Liver (tissue), 3 donors: ENCODE measurements at regions not wholly inside any gene's neighbourhood (a gene's known extent, or its start where the extent isn't known, plus 50 kb on each side); places are given as distances from the start of the nearest gene placed in this dataset.

Source experiments
- GABPA ChIP-seq, 2 donors: IDR thresholded peaks in 1 of 2; conservative IDR thresholded peaks in 1 of 2; 2 replicates each; pipeline ENCODE4 v1.6.1; 2016; ENCODE audit warnings: antibody characterized with exemption in 2 of 2, mild to moderate bottlenecking in 1 of 2, moderate library complexity in 1 of 2
- JUND ChIP-seq, 2 donors: IDR thresholded peaks; 2 replicates each; pipeline ENCODE4 v1.6.1; 2016; ENCODE audit warnings: antibody characterized with exemption in 2 of 2
- RAD21 ChIP-seq, 2 donors: IDR thresholded peaks; 2 replicates each; pipeline ENCODE4 v1.6.1; 2016; ENCODE audit warnings: antibody characterized with exemption in 2 of 2, mild to moderate bottlenecking in 2 of 2
- SP1 ChIP-seq: IDR thresholded peaks from 2 replicates; pipeline ENCODE4 v1.6.1; 2018; ENCODE audit warnings: antibody characterized with exemption, mild to moderate bottlenecking
- TF ChIP-seq, protein P1 (sequence below): fragments of 150-350 bp; IDR thresholded peaks from 2 replicates; pipeline ENCODE4 v1.5.1; 2017; ENCODE audit warnings: improper control_type of control experiment, low read depth, low read length; ENCODE audit not compliant: missing input control
- TF ChIP-seq, protein P2 (sequence below): IDR thresholded peaks from 2 replicates; pipeline ENCODE4 v1.6.1; 2016; ENCODE audit warnings: antibody characterized with exemption, mild to moderate bottlenecking
- donor health status: healthy.
- donor health status: healthy.

DNA sequence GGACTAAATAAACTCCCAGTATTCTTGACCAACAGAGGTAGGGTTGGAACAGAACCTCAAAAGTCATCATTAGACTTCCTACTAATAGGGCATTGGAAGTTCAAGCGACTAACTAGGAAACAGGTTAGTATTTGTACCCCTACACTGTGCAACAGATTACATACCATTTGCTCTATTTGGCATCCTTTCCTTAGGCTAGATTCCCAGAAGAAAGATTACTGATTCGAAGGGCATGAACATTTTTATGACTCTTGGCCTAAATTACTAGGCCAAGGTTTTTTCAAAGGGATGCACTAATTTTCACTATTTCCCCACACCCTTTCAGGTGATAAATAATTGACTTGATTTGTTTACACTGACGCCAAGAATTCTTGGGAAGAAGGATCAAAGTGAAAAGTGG lies 104.8 kb upstream of the CYP1B1 start:
- TF ChIP-seq, protein P1, sequence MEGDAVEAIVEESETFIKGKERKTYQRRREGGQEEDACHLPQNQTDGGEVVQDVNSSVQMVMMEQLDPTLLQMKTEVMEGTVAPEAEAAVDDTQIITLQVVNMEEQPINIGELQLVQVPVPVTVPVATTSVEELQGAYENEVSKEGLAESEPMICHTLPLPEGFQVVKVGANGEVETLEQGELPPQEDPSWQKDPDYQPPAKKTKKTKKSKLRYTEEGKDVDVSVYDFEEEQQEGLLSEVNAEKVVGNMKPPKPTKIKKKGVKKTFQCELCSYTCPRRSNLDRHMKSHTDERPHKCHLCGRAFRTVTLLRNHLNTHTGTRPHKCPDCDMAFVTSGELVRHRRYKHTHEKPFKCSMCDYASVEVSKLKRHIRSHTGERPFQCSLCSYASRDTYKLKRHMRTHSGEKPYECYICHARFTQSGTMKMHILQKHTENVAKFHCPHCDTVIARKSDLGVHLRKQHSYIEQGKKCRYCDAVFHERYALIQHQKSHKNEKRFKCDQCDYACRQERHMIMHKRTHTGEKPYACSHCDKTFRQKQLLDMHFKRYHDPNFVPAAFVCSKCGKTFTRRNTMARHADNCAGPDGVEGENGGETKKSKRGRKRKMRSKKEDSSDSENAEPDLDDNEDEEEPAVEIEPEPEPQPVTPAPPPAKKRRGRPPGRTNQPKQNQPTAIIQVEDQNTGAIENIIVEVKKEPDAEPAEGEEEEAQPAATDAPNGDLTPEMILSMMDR, result no peak
- TF ChIP-seq GABPA (IDR thresholded peaks at IDR 0.05 in 1 of 2, conservative IDR thresholded peaks at IDR 0.05 in 1 of 2), result no peak
- TF ChIP-seq, protein P2, sequence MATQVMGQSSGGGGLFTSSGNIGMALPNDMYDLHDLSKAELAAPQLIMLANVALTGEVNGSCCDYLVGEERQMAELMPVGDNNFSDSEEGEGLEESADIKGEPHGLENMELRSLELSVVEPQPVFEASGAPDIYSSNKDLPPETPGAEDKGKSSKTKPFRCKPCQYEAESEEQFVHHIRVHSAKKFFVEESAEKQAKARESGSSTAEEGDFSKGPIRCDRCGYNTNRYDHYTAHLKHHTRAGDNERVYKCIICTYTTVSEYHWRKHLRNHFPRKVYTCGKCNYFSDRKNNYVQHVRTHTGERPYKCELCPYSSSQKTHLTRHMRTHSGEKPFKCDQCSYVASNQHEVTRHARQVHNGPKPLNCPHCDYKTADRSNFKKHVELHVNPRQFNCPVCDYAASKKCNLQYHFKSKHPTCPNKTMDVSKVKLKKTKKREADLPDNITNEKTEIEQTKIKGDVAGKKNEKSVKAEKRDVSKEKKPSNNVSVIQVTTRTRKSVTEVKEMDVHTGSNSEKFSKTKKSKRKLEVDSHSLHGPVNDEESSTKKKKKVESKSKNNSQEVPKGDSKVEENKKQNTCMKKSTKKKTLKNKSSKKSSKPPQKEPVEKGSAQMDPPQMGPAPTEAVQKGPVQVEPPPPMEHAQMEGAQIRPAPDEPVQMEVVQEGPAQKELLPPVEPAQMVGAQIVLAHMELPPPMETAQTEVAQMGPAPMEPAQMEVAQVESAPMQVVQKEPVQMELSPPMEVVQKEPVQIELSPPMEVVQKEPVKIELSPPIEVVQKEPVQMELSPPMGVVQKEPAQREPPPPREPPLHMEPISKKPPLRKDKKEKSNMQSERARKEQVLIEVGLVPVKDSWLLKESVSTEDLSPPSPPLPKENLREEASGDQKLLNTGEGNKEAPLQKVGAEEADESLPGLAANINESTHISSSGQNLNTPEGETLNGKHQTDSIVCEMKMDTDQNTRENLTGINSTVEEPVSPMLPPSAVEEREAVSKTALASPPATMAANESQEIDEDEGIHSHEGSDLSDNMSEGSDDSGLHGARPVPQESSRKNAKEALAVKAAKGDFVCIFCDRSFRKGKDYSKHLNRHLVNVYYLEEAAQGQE, result no peak
- no peak for TF ChIP-seq SP1
- no peak for TF ChIP-seq RAD21 (IDR thresholded peaks at IDR 0.05)
- no peak for TF ChIP-seq JUND (IDR thresholded peaks at IDR 0.05)
